Thoracic aorta (tissue), 2 donors: ENCODE measurements at regions not wholly inside any gene's neighbourhood (a gene's known extent, or its start where the extent isn't known, plus 50 kb on each side); places are given as distances from the start of the nearest gene placed in this dataset.

ENCODE experiments used
- ATAC-seq: fragments of 150-250 bp; one replicate; pipeline ENCODE4 v1.8.0; 2017; ENCODE audit warnings: low read depth; ENCODE audit not compliant: insufficient number of reproducible peaks, low FRiP score
- DNase-seq: peaks from one replicate; pipeline ENCODE4 v3.0.0-alpha.2; 2020; ENCODE audit warnings: low spot score
- H3K27ac ChIP-seq, 2 donors: fragments of 200-600 bp; sonication (generic); 1 replicate in 1 of 2; 2 replicates in 1 of 2; pipeline ENCODE4 v1.5.1; 2016; ENCODE audit warnings: mild to moderate bottlenecking in 2 of 2, moderate library complexity in 2 of 2
- H3K27me3 ChIP-seq: fragments of 200-600 bp; sonication (generic); replicated peaks from 2 replicates; pipeline ENCODE4 v1.6.0; 2016; ENCODE audit warnings: mild to moderate bottlenecking; ENCODE audit not compliant: insufficient read depth
- H3K36me3 ChIP-seq: fragments of 200-600 bp; sonication (generic); one replicate; pipeline ENCODE4 v1.5.1; 2016
- H3K4me1 ChIP-seq, 2 donors: fragments of 200-600 bp; sonication (generic); 1 replicate in 1 of 2; 2 replicates in 1 of 2; pipeline versions ENCODE4 v1.5.1 to v1.6.0; 2016; ENCODE audit warnings: low read depth in 2 of 2, mild to moderate bottlenecking in 1 of 2; ENCODE audit not compliant: control insufficient read depth in 1 of 2
- H3K4me3 ChIP-seq: fragments of 200-600 bp; sonication (generic); 2 replicates; pipeline ENCODE4 v1.5.1; 2016; ENCODE audit warnings: mild to moderate bottlenecking
- H3K9me3 ChIP-seq: fragments of 200-600 bp; sonication (generic); 2 replicates; pipeline ENCODE4 v1.5.1; 2016
- CTCF ChIP-seq: fragments of 200-600 bp; sonication (generic); IDR thresholded peaks from one replicate; pipeline ENCODE4 v1.5.1; 2019; ENCODE audit warnings: antibody characterized with exemption

GRCh38 chr7:46449743-46450142 is 528.7 kb upstream of the IGFBP3 start:
- no peaks in the 10 kb centered on the region for H3K36me3 ChIP-seq
- no peak for DNase-seq
- H3K4me3 ChIP-seq: no peak overlapping the region
- TF ChIP-seq CTCF: no peak
- ATAC-seq: no peak
- H3K27me3 ChIP-seq: no peaks in the 10 kb centered on the region
- H3K4me1 ChIP-seq: peaks cover 0 to 3% of the 10 kb centered on the region in 2 donors
- H3K9me3 ChIP-seq: no peaks in the 10 kb centered on the region
- no peak overlapping the region for H3K27ac ChIP-seq

GRCh38 chr7:46448478-46448877 is 527.4 kb upstream of the IGFBP3 start:
- H3K9me3 ChIP-seq: no peaks in the 10 kb centered on the region
- H3K27ac ChIP-seq: no peak overlapping the region
- H3K36me3 ChIP-seq: no peaks in the 10 kb centered on the region
- no peaks in the 10 kb centered on the region for H3K27me3 ChIP-seq
- TF ChIP-seq CTCF: no peak
- ATAC-seq (no peak), DNase-seq (no peak)
- H3K4me3 ChIP-seq: no peak overlapping the region
- no peaks in the 10 kb centered on the region for H3K4me1 ChIP-seq

- no peak overlapping the region for H3K4me3 ChIP-seq
- no peak overlapping the region for H3K27ac ChIP-seq
- ATAC-seq: no peak
- no peaks in the 10 kb centered on the region for H3K4me1 ChIP-seq
- DNase-seq: no peak
- H3K27me3 ChIP-seq: no peaks in the 10 kb centered on the region
- no peaks in the 10 kb centered on the region for H3K36me3 ChIP-seq
- no peaks in the 10 kb centered on the region for H3K9me3 ChIP-seq
- TF ChIP-seq CTCF: no peak
These were observed 525.1 kb upstream of the IGFBP3 start for GRCh38 chr7:46446151-46446550.

- no peak for TF ChIP-seq CTCF
- H3K4me1 ChIP-seq: no peaks in the 10 kb centered on the region
- H3K27me3 ChIP-seq: no peaks in the 10 kb centered on the region
- no peaks in the 10 kb centered on the region for H3K36me3 ChIP-seq
- no peaks in the 10 kb centered on the region for H3K9me3 ChIP-seq
- ATAC-seq (no peak), DNase-seq (no peak)
- no peak overlapping the region for H3K4me3 ChIP-seq
- no peak overlapping the region for H3K27ac ChIP-seq
These were observed 523.2 kb upstream of the IGFBP3 start for GRCh38 chr7:46444256-46444655.

- H3K27me3 ChIP-seq: no peaks in the 10 kb centered on the region
- no peak overlapping the region for H3K27ac ChIP-seq
- ATAC-seq (no peak), DNase-seq (no peak)
- H3K4me1 ChIP-seq: no peaks in the 10 kb centered on the region
- peaks cover 4% of the 10 kb centered on the region for H3K9me3 ChIP-seq
- no peaks in the 10 kb centered on the region for H3K36me3 ChIP-seq
- no peak for TF ChIP-seq CTCF
- H3K4me3 ChIP-seq: no peak overlapping the region
These were observed 519.1 kb upstream of the IGFBP3 start for GRCh38 chr7:46440186-46440585.
